NCI-H226 (cell line): ENCODE measurements at regions not wholly inside any gene's neighbourhood (a gene's known extent, or its start where the extent isn't known, plus 50 kb on each side); places are given as distances from the start of the nearest gene placed in this dataset.

Source experiments
- DNase-seq: peaks from one replicate; pipeline ENCODE4 v3.0.0-alpha.2; 2015

DNA sequence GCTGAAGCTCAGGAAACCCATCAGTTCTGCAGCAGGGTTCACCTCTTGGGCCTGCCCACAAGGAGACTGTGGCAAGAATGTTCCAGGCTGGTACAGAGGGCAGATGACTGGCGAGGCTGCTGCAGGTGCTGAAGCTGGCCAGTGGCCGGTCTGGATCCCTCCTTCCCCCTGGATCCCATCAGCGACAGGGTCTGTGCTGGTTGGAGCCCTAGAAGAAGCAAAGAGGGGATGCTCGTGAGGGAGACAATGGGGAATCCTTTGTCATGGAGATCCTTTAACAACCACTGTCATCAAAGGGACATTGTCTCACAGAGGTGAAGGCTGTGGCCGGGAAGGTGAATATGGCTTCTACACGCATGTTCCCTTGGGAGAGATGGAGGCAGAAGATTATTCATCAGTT, 211.4 kb upstream of the TMEM132C start:
- no peak for DNase-seq

DNA sequence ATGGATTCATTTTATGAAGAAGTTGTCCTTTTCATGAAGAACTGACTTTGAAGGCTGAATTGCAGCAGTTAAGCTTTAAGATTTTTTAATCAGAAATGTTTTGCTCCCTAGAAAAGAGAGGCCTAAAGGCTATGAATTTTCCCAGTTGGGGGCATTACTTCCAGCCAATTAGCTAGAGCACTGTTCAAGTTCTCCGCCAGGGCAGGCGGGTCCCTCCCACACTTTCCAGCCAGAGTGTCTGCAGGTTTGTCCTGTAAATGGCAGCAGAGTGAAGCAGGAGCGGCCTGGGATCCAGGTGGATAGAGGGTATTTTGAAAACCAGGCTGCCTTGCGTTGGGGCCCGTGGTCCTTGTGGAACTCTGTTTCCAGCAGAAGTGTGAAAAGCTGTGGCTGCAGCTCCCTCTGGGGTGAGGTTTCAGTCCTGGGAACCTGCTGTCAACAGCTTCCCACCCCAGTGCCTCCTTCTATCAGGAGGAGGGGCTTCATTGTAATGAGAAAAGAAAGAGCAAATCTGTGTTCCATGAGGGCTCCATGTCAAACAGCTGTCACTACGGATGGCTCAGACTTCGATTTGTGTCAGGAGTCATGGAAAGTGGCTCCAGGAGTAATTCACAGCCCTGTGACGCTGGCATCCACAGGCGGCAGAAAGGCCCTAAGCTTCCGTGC, 210.7 kb upstream of the TMEM132C start:
- no peak for DNase-seq

DNA sequence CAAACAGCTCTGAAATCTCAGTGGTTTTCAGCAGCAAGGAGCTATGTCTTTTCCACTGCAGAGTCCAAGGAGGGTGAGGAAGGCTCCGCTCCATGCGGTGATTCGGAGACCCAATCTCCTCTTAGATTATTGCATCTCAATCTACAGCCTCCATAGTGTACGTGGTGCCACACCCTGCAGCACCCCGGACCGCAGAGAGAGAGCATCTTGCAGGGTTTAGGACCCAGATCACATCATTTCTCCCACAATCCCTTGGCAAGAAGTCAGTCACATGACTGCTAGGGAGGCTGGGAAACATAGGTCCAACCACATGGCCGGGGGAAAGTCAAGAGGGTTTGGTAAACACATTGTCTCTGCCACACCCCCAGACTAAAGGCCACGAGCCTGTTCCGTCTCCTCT, 209.4 kb upstream of the TMEM132C start:
- no peak for DNase-seq

DNA sequence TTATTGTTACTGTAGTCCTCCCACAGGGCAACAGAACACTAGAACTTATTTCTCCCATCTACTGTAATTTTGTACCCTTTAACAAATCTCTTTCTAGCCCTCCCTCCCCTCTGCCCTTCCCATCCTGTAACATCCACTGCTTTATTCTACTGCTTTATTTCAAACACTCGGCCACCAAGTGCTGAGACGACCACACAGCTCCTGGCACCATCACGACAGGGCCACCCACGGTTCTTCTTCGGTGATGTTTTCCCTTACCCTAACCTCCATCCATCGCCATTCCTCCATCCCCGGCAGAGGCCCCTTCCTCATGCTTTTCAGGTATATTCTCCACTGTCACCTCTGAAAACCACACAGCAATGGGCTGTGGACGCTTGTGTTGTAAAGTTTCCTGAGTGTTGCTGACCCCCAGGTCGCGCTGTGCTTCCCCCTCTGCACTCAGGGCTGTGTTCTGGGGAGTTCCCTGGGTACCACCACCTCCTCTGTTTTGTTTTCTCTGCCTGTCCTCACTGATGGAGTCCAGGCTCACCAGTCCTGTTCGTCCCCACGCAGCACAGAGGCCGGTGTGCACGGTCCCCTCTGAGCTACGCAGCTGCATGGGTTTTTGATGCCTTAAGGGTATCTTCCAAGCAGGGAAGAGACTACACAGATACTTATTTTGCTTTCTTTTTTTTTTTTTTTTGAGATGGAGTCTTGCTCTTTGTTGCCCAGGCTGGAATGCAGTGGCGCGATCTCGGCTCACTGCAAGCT, 207.2 kb upstream of the TMEM132C start:
- no peak for DNase-seq

DNA sequence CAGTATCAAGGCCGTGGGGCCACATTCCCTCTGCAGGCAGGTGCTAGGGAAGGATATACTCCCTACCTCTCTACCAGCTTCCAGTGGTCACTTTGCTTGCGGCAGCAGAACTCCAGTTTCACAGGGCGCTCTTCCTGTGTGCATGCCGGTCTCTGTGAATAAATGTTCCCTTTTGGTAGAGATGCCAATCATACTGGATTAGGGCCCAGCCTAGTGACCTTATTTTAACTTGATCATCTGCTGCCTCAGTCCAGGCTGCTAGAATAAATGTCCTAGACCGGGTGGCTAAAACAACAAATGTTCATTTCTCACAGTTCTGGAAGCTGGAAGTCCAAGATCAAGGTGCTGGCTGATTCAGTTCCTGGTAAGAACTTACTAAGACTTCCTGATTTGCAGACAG, 198.8 kb upstream of the TMEM132C start:
- no peak for DNase-seq

DNA sequence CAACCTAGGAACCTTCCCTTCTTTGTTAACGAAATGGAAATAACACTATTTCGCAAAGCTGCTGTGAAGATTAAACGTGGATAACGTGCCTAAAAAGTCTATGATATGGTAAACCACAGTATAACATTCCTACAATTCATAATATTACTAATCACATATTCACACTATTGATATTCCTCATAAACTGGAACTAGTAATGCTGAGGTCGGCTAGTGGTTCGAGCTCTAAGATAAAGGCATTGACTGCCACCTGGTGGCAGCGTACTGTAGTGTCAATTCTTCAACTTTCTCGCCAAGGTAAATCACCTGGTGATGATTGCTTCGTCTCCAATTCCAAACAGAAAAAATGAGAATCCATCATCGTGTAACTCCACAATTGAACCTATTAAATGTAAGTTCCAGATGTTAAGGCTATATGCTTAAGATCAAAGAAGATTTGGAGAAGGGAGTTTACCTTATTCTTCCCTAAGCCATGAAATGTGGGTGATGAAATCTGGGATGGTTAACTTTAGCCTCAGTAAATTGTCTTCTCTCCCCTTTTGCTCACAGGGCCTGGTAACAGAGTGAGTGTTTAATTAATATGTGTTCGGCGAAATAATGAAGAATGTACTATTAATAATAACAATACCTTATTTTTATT, 197.5 kb upstream of the TMEM132C start:
- no peak for DNase-seq

DNA sequence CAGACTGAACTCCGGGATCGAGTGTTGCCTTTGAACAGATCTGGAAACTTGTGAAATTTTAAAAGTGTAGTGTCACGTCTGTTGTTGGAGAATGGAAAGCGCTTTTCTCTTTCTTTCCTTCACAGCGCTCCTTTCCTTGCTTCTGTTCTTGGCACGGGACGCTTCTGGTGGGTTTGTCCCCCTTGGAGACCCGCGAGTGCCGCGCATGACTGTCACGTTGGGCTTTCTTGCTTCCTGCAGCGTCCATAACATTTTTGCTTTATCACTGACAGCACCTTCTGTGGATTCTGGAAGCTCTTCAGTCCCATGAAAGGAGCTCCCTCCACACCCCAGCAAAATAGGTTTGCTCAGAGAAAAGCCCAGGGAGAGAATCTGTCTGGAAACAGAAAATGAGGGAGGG, 193.0 kb upstream of the TMEM132C start:
- no peak for DNase-seq

DNA sequence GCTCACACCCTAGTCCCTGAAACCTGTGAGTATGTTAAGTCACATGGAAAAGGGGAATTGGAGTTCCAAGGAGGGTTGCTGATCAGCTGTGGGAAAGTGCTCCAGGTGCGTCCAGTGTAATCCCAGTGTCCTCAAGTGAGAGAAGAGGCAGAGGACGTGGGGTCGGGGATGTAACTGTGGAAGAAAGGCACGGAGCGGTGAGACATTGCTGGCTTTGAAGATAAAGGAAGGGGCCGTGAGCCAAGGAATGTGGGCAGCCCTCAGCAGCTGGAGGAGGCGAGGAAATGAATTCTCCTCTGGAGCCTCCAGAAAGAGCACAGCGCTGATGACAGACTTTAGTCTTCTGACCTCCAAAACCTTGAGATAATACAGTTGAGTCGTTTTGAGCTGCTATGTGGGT, 191.6 kb upstream of the TMEM132C start:
- DNase-seq, result no peak

DNA sequence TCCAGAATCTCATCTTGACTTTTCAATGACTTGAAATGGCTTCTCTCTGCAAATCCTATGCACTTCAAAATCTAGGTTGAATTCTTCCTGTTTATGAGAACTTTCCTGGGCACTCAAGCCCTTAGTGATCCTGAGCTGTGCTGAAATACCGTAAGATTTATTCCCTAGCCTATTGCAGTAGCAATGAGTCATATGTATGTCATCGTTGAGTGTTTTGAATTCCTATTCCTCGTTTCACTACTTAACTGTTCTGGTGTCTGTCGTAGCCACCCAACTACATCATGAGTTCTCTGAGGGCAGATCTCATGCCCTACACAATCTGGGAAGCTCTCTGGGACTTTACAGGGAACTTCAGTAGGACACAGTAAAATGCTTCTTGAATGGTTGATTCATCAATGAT, 190.8 kb upstream of the TMEM132C start:
- no peak for DNase-seq

DNA sequence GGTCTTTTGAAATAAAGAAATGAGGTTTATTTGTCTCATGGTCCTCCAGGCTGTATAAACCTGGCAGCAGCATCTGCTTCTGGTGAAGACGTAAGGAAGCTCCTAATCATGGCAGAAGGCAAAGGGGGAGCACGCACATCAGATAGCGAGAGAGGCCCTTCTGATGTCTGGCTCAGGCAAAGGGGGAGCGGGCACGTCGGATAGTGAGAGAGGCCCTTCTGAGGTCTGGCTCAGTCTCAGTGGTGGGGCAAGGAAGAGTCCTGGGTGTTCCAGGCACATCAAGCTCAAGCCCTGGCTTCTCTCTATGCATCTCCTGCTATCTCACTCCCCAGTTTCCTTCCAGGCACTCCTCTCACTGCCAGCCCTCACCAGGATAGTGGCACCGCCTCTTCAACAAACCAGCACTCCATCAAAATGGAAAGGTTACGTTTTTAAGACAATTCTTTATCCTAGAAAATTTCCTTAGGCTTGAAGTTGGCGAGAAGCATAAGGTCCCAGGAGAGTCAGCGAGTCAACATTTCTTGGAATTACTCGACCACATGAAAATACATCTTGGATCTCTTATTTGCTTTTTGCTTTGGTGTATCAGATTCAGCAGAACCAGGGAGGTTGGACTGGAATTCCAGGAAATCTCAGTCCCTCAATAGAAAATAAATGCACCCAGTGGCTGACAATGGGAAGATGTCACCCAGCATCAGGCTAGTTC, 189.6 kb upstream of the TMEM132C start:
- DNase-seq, result no peak

DNA sequence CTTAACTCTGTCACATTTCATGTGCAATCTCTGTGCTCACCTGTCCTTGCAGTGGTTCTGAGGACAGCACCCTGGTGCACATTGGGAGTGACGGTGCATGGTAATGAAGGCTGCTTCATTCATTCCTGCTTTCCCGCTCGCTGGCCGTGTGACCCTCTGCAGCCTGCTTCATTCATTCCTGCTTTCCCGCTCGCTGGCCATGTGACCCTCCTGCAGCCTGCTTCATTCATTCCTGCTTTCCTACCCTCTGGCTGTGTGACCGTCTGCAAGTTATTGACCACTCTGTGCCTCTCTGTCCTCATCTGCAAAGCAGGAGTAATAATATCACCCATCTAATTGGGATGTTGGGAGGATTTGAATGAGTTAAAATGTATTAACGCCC, 189.1 kb upstream of the TMEM132C start:
- no peak for DNase-seq

DNA sequence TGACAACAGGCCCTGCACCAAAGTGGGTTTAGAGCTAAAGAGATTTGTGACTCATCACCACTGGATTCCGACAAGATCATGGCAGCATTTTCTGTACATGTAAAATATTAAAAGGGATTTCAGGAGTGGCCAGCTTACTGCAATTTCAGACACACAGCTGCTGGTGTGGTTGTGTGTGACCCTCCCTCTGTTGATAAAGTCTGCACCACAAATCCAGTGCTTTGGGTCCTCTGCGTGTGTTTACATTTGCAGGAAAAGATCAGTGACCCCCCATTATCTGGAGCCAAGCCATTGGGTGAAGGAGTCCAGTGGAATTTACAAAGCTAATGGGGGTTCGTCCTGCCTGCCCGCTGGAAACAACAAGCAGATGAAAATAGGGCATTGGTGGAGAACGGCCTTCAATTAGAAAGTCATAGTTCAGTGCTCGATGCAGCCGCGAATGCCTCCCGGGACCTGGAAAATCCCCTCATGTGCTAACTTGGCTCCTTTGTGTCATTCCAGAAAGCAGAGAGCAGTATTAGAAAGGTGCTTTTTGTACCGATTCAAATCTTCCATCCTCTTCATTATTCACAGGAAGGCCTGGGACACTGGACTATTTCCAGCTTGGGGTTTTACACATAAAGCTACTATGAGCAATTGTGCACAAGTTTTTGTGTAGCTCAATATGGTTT, 188.5 kb upstream of the TMEM132C start:
- DNase-seq, result no peak

DNA sequence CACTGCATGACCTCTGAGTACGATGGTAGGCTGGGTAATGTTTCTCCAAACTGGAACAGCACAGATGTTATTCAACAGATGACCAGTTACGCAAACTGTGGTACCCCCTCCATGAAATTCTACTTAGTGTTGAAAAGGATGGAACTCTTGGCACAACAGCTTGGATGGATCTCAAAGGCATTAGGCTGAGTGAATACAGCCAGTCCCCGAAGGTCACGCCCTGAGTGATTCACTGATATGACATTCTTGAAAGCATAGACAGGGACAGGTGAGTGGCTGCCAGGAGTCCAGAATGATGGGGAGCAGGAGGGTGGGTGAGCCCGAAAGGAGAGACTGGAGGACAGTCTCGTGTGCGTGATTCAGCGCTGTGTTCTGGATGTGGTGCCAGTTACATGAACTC, 187.5 kb upstream of the TMEM132C start:
- no peak for DNase-seq

DNA sequence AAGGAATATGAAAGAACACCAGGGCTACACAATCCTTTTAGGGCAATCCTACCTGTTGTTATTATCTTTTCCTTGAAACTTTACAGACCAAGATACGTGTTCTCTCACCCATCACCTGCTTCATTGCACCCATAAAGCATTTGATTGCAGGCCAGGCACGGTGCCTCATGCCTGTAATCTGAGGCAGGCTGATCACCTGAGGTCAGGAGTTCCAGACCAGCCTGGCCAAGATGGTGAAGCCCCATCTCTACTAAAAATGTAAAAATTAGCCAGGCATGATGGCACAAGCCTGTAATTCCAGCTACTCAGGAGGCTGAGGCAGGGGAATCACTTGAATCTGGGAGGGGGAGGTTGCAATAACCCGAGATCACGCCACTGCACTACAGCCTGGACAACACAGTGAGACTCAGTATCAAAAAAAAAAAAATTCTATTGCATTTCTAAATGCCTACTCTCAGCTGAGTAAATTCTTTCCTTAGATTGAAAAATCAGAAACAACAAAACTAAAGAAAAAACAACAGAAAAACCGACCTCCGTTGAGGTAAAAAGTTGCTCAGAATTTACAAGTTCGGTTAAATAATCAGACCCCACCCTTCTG, 183.7 kb upstream of the TMEM132C start:
- no peak for DNase-seq

DNA sequence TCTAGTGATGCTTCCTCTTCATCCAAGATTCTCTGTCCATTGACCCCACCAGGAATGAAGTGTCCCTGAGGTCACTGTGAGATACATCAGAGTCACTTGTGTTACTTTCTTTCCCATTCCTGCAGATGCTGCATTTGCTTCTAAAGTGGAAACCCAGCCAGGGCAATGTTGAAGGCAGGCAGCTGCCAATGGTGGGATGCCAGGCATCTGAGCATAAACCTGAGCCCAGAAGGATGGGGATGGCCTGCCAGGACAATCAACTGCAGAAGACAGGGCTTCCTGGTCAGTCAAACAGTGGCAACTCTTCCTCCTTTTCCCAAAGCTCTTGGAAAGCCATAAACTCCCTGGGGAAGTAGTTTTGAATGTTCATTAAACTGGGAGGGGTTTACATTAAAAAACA, 178.0 kb upstream of the TMEM132C start:
- DNase-seq, result no peak

DNA sequence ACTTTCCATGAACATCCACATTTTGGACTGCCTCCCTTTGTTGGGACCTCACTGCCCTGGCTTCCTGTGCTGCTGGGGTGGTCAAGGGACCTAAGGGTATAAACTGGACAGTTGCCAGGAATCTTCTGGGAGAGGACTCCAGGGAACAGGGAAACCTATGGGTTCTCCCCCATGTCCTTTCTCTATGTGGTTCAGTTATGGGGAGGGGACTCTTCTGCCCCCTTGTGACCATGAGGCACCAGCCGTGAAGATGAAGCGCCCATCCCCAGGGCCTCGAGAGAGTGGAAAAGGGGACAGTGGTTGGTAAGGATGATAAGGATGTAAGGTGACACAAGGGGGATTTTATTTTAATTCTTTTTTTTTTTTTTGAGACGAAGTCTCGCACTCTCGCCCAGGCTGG, 177.0 kb upstream of the TMEM132C start:
- no peak for DNase-seq

DNA sequence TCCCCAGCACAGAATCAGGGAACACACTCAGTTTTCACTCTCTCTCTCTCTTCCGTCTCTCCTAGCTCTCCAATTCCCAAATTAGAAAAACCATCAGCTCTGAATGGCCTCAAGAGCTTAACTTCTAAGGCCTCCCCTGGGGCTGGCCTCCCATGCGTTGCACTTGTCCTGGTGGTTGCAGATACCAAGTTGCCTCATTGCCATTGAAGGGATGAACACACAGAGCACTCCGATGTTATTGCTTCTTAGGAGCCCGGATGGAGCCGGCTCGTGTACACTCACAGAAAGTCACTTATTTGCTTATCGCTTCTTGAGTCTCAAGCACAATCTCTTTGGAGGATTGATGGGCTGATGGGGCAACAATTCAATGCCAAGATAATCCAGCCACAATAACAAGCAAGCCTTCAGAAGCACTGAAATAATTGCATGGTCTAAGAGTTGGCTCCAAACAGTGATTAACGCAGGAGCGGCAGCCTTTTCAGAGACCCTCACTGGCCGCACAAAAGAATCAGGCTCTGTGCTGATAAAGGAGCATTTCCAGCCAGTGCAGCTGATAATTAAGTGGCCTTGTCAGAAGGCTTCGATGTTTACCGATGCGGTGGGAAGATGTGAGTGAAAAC, 175.8 kb upstream of the TMEM132C start:
- no peak for DNase-seq

DNA sequence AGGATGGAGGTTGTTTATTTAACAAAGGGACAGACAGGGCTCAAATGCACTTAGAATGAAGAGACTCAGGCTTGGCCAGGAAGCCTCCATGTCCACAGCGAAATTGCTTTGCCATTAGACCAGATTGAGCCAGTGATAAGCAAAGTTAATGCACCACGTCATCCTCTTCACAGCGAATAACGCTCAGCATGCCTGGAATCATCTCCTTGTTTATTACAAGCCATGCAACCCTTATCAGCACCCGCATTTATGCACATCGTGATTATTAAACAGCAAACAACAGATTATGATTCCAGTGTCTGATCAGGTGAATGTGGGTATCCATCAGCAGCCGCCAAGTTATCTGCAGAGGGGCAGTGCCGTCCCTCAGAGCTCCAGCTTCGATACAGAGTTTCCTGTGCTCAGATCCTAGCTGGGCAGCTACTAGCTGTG, 175.0 kb upstream of the TMEM132C start:
- DNase-seq, result no peak

DNA sequence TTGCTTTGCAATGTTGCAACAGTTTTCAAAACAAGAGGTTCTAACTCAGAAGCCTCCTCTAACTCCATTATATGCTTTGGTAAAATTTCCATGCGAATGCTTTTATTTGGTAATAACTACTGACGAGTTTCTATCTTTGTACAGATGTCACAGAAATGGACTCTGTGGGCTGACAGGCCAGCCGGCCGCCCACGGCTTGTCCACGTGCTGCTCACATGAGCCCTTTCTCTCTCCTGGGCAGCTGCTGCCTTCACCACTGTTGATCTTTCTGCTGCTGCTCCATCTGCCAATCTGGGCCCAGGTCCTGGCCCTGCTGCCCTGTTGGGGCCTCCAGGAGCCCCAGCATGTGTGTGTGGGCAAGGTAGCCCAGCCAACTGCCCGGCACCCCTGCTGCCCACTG, 168.2 kb upstream of the TMEM132C start:
- no peak for DNase-seq

DNA sequence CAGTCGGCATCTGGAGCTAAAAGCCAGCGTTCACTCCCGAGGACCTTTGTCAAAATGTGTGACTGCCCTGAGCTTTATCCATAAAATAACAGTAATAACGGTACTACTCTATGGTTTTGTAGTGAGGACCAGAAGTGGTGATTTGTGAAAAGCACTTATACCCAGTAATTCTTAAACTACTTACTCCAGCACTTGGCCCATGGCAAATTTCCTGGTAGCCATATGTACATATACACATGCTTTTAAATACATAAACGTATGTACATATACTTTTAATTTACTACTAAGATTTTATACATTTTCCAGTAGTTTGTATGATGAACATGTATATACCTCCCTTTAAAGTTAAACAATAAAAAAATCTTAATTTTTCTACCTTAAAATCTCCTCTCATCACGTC, 163.8 kb upstream of the TMEM132C start:
- no peak for DNase-seq

DNA sequence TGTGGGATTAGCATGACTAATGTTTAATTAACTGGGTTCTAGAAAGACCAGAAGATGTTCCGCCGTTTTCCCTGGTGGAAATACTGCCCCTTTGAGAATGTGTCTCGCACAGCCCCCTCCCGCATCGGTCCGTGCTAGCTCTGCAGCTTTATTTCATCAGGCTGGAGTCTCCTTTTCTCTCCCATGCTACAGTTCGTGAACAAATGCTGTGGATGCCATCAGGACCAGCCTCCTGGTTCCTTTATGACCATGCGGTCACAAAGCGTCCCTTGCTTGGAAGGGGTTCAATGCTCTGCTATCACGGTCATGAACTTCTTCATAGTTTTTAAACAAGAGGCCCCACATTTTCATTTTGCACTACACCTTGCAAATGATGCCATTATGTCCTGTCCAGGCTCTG, 157.7 kb upstream of the TMEM132C start:
- DNase-seq, result no peak

DNA sequence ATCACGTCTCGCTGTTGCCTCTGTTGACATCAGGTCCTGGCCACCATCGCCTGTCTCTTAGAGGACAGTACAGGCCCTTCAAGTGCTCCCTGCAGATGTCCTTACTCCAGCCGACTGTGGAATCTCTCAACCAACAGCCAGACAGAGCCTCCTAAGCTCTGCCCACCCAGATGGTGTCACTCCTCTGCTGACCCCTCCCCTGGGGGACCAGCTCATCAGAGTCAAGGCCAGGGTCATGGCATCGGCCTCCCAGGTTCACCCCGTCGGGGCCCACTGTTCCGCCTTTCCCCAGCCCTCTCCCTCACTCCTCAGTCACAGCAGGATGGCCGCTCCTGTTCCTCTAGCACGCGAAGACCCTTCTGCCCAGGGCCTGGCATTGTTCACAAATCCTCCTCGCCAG, 157.3 kb upstream of the TMEM132C start:
- DNase-seq, result no peak
